B cell (primary cell): ENCODE measurements at regions not wholly inside any gene's neighbourhood (a gene's known extent, or its start where the extent isn't known, plus 50 kb on each side); places are given as distances from the start of the nearest gene placed in this dataset.

ENCODE experiments used
- CTCF ChIP-seq: fragments of 200-600 bp; IDR thresholded peaks from one replicate; pipeline ENCODE4 v1.8.0; 2022; ENCODE audit warnings: antibody characterized with exemption, mild to moderate bottlenecking
- EZH2 ChIP-seq: IDR thresholded peaks from 2 replicates; pipeline ENCODE4 v1.6.1; 2012; ENCODE audit warnings: borderline replicate concordance, low read depth, mild to moderate bottlenecking, moderate library complexity, low read length; ENCODE audit not compliant: insufficient read depth, poor library complexity, severe bottlenecking

DNA sequence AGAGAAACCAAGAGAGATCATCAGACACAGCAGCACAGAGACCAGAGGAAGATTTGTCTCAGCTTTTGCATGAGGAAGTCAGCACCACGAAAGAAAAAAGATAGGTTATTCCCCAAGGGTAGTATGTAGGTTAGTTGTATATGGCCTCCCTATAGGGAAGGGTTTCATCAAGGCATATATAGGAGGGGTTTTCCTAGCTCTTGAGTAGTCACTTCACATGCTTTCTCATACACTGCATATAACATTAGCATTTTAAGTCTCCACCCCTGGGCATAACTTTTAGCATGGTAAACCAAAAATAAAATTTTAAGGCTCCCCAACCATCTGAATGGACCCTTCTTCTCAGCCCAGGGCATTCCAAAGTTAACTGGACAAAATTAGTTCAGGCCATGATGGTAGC is 1571.6 kb upstream of the ACO1 start:
- no peak for TF ChIP-seq CTCF
- no peak for TF ChIP-seq EZH2
